ENCODE measurements at regions not wholly inside any gene's neighbourhood (a gene's known extent, or its start where the extent isn't known, plus 50 kb on each side); places are given as distances from the start of the nearest gene placed in this dataset.
A peak's percentile ranks its signal among the peaks of the same experiment; 100 is the strongest.
"Not testable (repeated sequence)": the region's sequence is repeated elsewhere in the genome, so short reads cannot be mapped to it uniquely, and the experiment has no call there.

GRCh38 chr3:82133070-82133606, 371.7 kb upstream of the GBE1 start:
- peak; percentile 41 for DNase-seq

- DNase-seq: no peak
Observed at GRCh38 chr3:82132210-82133069, 371.0 kb upstream of the GBE1 start.

- DNase-seq: no peak
Observed at GRCh38 chr3:82130046-82130445, 368.6 kb upstream of the GBE1 start.

GRCh38 chr3:82129221-82129801, 367.9 kb upstream of the GBE1 start:
- no peak for DNase-seq

- DNase-seq: no peak
Observed at GRCh38 chr3:82128271-82128670, 366.8 kb upstream of the GBE1 start.

GRCh38 chr3:82122554-82123345, 361.3 kb upstream of the GBE1 start:
- DNase-seq: no peak

GRCh38 chr3:82114589-82114988, 353.1 kb upstream of the GBE1 start:
- DNase-seq: no peak

GRCh38 chr3:82110721-82111120, 349.3 kb upstream of the GBE1 start:
- not testable (repeated sequence) for DNase-seq

- DNase-seq: no peak
Observed at GRCh38 chr3:82103241-82103640, 341.8 kb upstream of the GBE1 start.

- DNase-seq: no peak
Observed at GRCh38 chr3:82100378-82100777, 338.9 kb upstream of the GBE1 start.

- DNase-seq: no peak
Observed at GRCh38 chr3:82093641-82094040, 332.2 kb upstream of the GBE1 start.

- DNase-seq: no peak
Observed at GRCh38 chr3:82088749-82089148, 327.3 kb upstream of the GBE1 start.

GRCh38 chr3:82087958-82088357, 326.5 kb upstream of the GBE1 start:
- DNase-seq: peak; percentile 42

GRCh38 chr3:82085851-82086475, 324.5 kb upstream of the GBE1 start:
- DNase-seq: no peak

- no peak for DNase-seq
Observed at GRCh38 chr3:82085356-82085755, 323.9 kb upstream of the GBE1 start.

- DNase-seq: no peak
Observed at GRCh38 chr3:82084824-82085223, 323.4 kb upstream of the GBE1 start.

GRCh38 chr3:82082796-82083195, 321.4 kb upstream of the GBE1 start:
- no peak for DNase-seq

- no peak for DNase-seq
Observed at GRCh38 chr3:82081351-82081750, 319.9 kb upstream of the GBE1 start.

GRCh38 chr3:82080792-82081191, 319.3 kb upstream of the GBE1 start:
- no peak for DNase-seq

GRCh38 chr3:82080261-82080660, 318.8 kb upstream of the GBE1 start:
- no peak for DNase-seq

- DNase-seq: no peak
Observed at GRCh38 chr3:82079335-82079890, 318.0 kb upstream of the GBE1 start.

- no peak for DNase-seq
Observed at GRCh38 chr3:82078246-82078645, 316.8 kb upstream of the GBE1 start.

- no peak for DNase-seq
Observed at GRCh38 chr3:82067420-82067819, 306.0 kb upstream of the GBE1 start.

Measured in amniotic stem cell (primary cell).